ENCODE measurements at regions not wholly inside any gene's neighbourhood (a gene's known extent, or its start where the extent isn't known, plus 50 kb on each side); places are given as distances from the start of the nearest gene placed in this dataset.

DNA sequence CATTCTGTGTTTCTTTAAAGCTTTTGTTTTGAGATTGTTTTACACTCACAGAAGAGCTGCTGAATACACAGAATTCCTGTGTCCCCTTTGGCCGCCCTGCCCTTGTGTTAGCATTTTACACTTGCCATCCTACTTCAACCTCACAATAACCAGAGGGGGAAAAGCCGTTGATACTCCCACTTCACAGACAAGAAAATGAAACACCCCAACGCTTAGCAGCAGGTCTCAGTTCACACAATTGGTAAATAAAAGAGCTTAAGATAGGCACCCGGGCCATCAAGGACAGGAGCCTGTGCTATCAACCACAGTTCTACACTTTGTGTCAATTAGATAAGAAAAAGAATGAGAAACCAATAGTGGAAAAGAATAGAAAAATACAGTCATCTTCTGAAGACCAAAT, 178.0 kb downstream of the SYK start:
- no peaks in the 10 kb centered on the region for H3K36me3 ChIP-seq (ENCODE audit: insufficient read depth, low read length)
- no peak overlapping the region for H2AFZ ChIP-seq (ENCODE audit: low read length, unreplicated experiment)
- H3K27ac ChIP-seq (ENCODE audit: low read depth, low read length), result no peak overlapping the region
- no peaks in the 10 kb centered on the region for H3K27me3 ChIP-seq (ENCODE audit: insufficient read depth, low read length)
- no peak overlapping the region for H3K4me3 ChIP-seq (ENCODE audit: low read depth, low read length)
- no peaks in the 10 kb centered on the region for H3K79me2 ChIP-seq (ENCODE audit: control insufficient read depth, insufficient read depth, low read length, unreplicated experiment)
- H3K4me1 ChIP-seq (ENCODE audit: control insufficient read depth, insufficient read depth, low read length, unreplicated experiment), result no peaks in the 10 kb centered on the region

GRCh38 chr9:90981726-90982125, 180.1 kb downstream of the SYK start:
- Histone ChIP-seq H3K27ac (ENCODE audit: low read depth, low read length) (no peak overlapping the region), H2AFZ (ENCODE audit: low read length, unreplicated experiment) (no peak overlapping the region), H3K4me3 (ENCODE audit: low read depth, low read length) (no peak overlapping the region), H3K79me2 (ENCODE audit: control insufficient read depth, insufficient read depth, low read length, unreplicated experiment) (no peaks in the 10 kb centered on the region), H3K4me1 (ENCODE audit: control insufficient read depth, insufficient read depth, low read length, unreplicated experiment) (no peaks in the 10 kb centered on the region), H3K36me3 (ENCODE audit: insufficient read depth, low read length) (no peaks in the 10 kb centered on the region), H3K27me3 (ENCODE audit: insufficient read depth, low read length) (no peaks in the 10 kb centered on the region)

DNA sequence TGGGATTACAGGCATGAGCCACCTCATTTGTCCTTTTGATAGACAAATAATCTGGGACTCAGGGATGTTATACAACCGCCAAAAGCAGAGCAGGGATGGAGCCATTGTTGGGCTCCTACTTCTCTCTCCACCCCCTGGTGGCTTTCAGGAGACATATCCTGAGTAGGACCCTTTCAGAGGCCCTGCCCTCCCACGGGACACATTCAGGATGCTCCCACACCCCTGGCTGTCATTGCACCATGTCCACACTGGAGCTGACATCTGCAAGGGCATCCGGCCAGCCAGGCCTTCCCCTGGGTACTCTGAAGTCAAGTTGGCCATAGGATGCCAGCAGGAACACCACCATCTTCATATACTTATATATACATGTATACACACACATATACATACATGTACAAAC, 181.8 kb downstream of the SYK start:
- Histone ChIP-seq H3K27ac (ENCODE audit: low read depth, low read length) (no peak overlapping the region), H3K4me1 (ENCODE audit: control insufficient read depth, insufficient read depth, low read length, unreplicated experiment) (no peaks in the 10 kb centered on the region), H3K4me3 (ENCODE audit: low read depth, low read length) (no peak overlapping the region), H3K79me2 (ENCODE audit: control insufficient read depth, insufficient read depth, low read length, unreplicated experiment) (no peaks in the 10 kb centered on the region), H3K36me3 (ENCODE audit: insufficient read depth, low read length) (no peaks in the 10 kb centered on the region), H2AFZ (ENCODE audit: low read length, unreplicated experiment) (no peak overlapping the region), H3K27me3 (ENCODE audit: insufficient read depth, low read length) (no peaks in the 10 kb centered on the region)

GRCh38 chr9:90985631-90986030, 184.0 kb downstream of the SYK start:
- H3K27me3 ChIP-seq (ENCODE audit: insufficient read depth, low read length), result no peaks in the 10 kb centered on the region
- H3K4me1 ChIP-seq (ENCODE audit: control insufficient read depth, insufficient read depth, low read length, unreplicated experiment), result no peaks in the 10 kb centered on the region
- no peak overlapping the region for H2AFZ ChIP-seq (ENCODE audit: low read length, unreplicated experiment)
- no peaks in the 10 kb centered on the region; the same call in 1 of the 2 replicates for H3K36me3 ChIP-seq (ENCODE audit: insufficient read depth, low read length)
- no peak overlapping the region for H3K27ac ChIP-seq (ENCODE audit: low read depth, low read length)
- H3K4me3 ChIP-seq (ENCODE audit: low read depth, low read length), result no peak overlapping the region
- no peaks in the 10 kb centered on the region for H3K79me2 ChIP-seq (ENCODE audit: control insufficient read depth, insufficient read depth, low read length, unreplicated experiment)

- Histone ChIP-seq H3K36me3 (ENCODE audit: insufficient read depth, low read length) (no peaks in the 10 kb centered on the region; the same call in 1 of the 2 replicates), H2AFZ (ENCODE audit: low read length, unreplicated experiment) (no peak overlapping the region), H3K79me2 (ENCODE audit: control insufficient read depth, insufficient read depth, low read length, unreplicated experiment) (no peaks in the 10 kb centered on the region)
Observed at GRCh38 chr9:90986161-90986560, 184.5 kb downstream of the SYK start.

DNA sequence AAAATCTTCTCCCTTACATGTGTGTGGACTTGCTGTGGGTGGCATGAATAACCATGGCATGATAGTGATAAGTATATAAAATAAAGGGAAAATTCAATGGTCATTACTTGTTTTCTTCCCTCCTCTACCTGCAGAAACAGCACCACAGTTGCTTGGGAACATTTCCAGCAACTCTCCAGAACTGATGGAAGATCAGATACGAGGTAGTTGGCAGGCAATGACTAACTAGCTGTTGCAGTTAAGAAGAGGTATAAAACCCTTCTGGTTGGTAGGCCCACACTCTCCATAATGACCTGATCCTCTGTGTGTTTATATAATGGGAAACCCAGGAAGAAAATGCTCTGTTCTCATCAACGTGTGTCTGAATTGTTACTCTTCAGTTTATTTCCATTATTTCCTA, 185.9 kb downstream of the SYK start:
- H3K27ac ChIP-seq (ENCODE audit: low read depth, low read length), result no peak overlapping the region
- no peaks in the 10 kb centered on the region for H3K79me2 ChIP-seq (ENCODE audit: control insufficient read depth, insufficient read depth, low read length, unreplicated experiment)
- H2AFZ ChIP-seq (ENCODE audit: low read length, unreplicated experiment), result no peak overlapping the region
- no peak overlapping the region for H3K4me3 ChIP-seq (ENCODE audit: low read depth, low read length)
- no peaks in the 10 kb centered on the region; the same call in 1 of the 2 replicates for H3K36me3 ChIP-seq (ENCODE audit: insufficient read depth, low read length)
- H3K4me1 ChIP-seq (ENCODE audit: control insufficient read depth, insufficient read depth, low read length, unreplicated experiment), result peaks cover 13% of the 10 kb centered on the region
- no peaks in the 10 kb centered on the region for H3K27me3 ChIP-seq (ENCODE audit: insufficient read depth, low read length)

More at GRCh38 chr9:90986161-90986560, 184.5 kb downstream of the SYK start:
- Histone ChIP-seq H3K27ac (ENCODE audit: low read depth, low read length) (no peak overlapping the region), H3K4me1 (ENCODE audit: control insufficient read depth, insufficient read depth, low read length, unreplicated experiment) (no peaks in the 10 kb centered on the region), H3K4me3 (ENCODE audit: low read depth, low read length) (no peak overlapping the region), H3K27me3 (ENCODE audit: insufficient read depth, low read length) (no peaks in the 10 kb centered on the region)

DNA sequence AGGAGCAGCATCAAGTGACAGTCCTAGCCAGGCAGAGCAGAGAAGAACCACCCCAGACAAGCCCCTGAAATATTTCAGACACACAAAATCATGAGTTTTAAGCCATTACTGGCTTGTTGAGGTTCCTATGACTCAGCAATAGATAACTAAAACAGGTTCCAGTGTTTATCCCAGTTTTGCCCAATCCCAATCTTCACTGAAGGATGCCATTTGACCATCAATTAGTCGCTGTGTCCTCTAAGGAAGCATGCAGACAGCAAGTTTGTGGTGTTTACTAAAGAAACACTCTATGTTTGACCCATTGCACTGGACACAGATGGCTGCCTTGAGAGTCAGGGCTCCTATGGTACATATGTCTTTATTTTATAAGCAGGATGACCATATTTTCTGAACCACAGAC, 186.7 kb downstream of the SYK start:
- Histone ChIP-seq H3K79me2 (ENCODE audit: control insufficient read depth, insufficient read depth, low read length, unreplicated experiment) (no peaks in the 10 kb centered on the region), H3K4me3 (ENCODE audit: low read depth, low read length) (no peak overlapping the region), H3K4me1 (ENCODE audit: control insufficient read depth, insufficient read depth, low read length, unreplicated experiment) (peaks cover 14% of the 10 kb centered on the region), H3K36me3 (ENCODE audit: insufficient read depth, low read length) (no peaks in the 10 kb centered on the region; the same call in 1 of the 2 replicates), H2AFZ (ENCODE audit: low read length, unreplicated experiment) (no peak overlapping the region), H3K27me3 (ENCODE audit: insufficient read depth, low read length) (no peaks in the 10 kb centered on the region), H3K27ac (ENCODE audit: low read depth, low read length) (no peak overlapping the region)

DNA sequence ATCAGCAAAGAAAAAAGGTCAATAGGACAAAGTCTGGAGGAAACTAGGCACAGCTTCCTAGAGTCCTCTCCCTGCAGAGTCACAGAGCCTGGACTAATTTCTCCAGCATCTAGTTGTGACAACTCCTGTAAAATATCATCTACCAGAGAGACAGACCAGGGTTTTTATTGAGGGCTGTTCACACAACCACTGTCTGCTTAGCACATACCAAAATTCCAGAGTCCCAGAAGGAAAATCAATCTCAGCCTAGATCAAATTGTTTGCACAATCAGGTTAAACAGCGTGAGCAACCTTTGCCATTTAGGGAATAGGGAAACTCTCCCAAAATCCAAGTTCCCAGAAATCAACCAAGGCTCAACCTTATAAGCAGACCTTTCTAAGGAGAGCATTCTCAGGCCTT, 190.3 kb downstream of the SYK start:
- Histone ChIP-seq H3K27ac (ENCODE audit: low read depth, low read length) (peak overlapping the region; percentile 92), H3K36me3 (ENCODE audit: insufficient read depth, low read length) (no peaks in the 10 kb centered on the region; the same call in 1 of the 2 replicates), H3K4me3 (ENCODE audit: low read depth, low read length) (peak overlapping the region; percentile 33; the same call in 1 of the 2 replicates), H2AFZ (ENCODE audit: low read length, unreplicated experiment) (peak overlapping the region; percentile 20), H3K4me1 (ENCODE audit: control insufficient read depth, insufficient read depth, low read length, unreplicated experiment) (peaks cover 21% of the 10 kb centered on the region), H3K27me3 (ENCODE audit: insufficient read depth, low read length) (no peaks in the 10 kb centered on the region), H3K79me2 (ENCODE audit: control insufficient read depth, insufficient read depth, low read length, unreplicated experiment) (no peaks in the 10 kb centered on the region)

DNA sequence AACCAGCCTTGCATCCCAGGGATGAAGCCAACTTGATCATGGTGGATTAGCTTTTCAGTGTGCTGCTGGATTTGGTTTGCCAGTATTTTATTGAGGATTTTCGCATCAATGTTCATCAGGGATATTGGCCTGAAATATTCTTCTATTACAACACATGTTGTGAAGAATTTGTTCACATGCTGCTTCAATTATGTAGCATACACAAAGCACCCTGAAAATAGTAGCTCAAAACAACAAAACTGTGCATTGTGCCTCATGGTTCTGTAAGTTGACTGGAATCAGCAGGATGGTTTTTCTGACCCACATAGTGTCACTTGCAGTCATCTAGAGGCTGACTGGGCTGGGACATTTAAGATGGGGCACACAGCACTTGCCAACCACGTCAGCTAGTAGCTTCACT, 193.9 kb downstream of the SYK start:
- no peaks in the 10 kb centered on the region for H3K27me3 ChIP-seq (ENCODE audit: insufficient read depth, low read length)
- no peak overlapping the region for H2AFZ ChIP-seq (ENCODE audit: low read length, unreplicated experiment)
- no peak overlapping the region for H3K27ac ChIP-seq (ENCODE audit: low read depth, low read length)
- peaks cover 44% of the 10 kb centered on the region for H3K4me1 ChIP-seq (ENCODE audit: control insufficient read depth, insufficient read depth, low read length, unreplicated experiment)
- H3K79me2 ChIP-seq (ENCODE audit: control insufficient read depth, insufficient read depth, low read length, unreplicated experiment), result no peaks in the 10 kb centered on the region
- no peaks in the 10 kb centered on the region for H3K36me3 ChIP-seq (ENCODE audit: insufficient read depth, low read length)
- H3K4me3 ChIP-seq (ENCODE audit: low read depth, low read length), result no peak overlapping the region

GRCh38 chr9:90996154-90997065, 194.8 kb downstream of the SYK start:
- no peaks in the 10 kb centered on the region for H3K27me3 ChIP-seq (ENCODE audit: insufficient read depth, low read length)
- no peaks in the 10 kb centered on the region for H3K36me3 ChIP-seq (ENCODE audit: insufficient read depth, low read length)
- no peak overlapping the region for H3K4me3 ChIP-seq (ENCODE audit: low read depth, low read length)
- no peaks in the 10 kb centered on the region for H3K79me2 ChIP-seq (ENCODE audit: control insufficient read depth, insufficient read depth, low read length, unreplicated experiment)
- H2AFZ ChIP-seq (ENCODE audit: low read length, unreplicated experiment), result no peak overlapping the region
- peaks cover 52% of the 10 kb centered on the region for H3K4me1 ChIP-seq (ENCODE audit: control insufficient read depth, insufficient read depth, low read length, unreplicated experiment)
- H3K27ac ChIP-seq (ENCODE audit: low read depth, low read length), result no peak overlapping the region

- Histone ChIP-seq H3K27me3 (ENCODE audit: insufficient read depth, low read length) (no peaks in the 10 kb centered on the region), H3K27ac (ENCODE audit: low read depth, low read length) (no peak overlapping the region), H3K4me1 (ENCODE audit: control insufficient read depth, insufficient read depth, low read length, unreplicated experiment) (peaks cover 41% of the 10 kb centered on the region), H3K79me2 (ENCODE audit: control insufficient read depth, insufficient read depth, low read length, unreplicated experiment) (no peaks in the 10 kb centered on the region), H3K36me3 (ENCODE audit: insufficient read depth, low read length) (no peaks in the 10 kb centered on the region; the same call in 1 of the 2 replicates), H2AFZ (ENCODE audit: low read length, unreplicated experiment) (no peak overlapping the region), H3K4me3 (ENCODE audit: low read depth, low read length) (no peak overlapping the region)
Observed at GRCh38 chr9:90998573-90998972, 197.0 kb downstream of the SYK start.

All from ACC112 (cell line).